ENCODE measurements at regions not wholly inside any gene's neighbourhood (a gene's known extent, or its start where the extent isn't known, plus 50 kb on each side); places are given as distances from the start of the nearest gene placed in this dataset.

DNA sequence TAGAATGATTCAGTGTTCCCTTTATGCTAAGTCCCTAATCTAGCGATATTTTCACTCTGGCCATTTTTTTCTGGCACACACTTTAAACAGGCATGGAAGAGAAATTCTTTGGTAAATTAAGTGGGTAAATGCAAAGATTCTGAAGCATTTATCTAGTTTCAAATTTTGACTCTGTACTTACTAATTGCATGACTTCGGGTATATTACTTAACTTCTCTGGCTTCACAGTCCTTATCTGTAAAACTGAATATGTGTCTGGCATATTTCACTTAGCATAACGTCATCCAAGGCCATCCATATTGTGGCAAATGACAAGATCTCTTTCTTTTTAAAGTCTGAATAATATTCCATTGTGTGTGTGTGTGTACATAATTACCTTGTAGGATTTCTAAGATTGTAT is 114.5 kb downstream of the MBL2 start:
- no peaks in the 10 kb centered on the region for H3K27me3 ChIP-seq (ENCODE audit: control insufficient read depth in 3 of 3, insufficient read depth in 3 of 3, low read length in 2 of 3)
- H3K4me1 ChIP-seq (ENCODE audit: control insufficient read depth in 5 of 5, insufficient read depth in 5 of 5, low read length in 5 of 5) = peaks cover 0 to 9% (median under 1%) of the 10 kb centered on the region in 5 donors
- H3K9me3 ChIP-seq (ENCODE audit: control insufficient read depth in 4 of 4, insufficient read depth in 3 of 4, low read length in 3 of 4) = no peaks in the 10 kb centered on the region
- DNase-seq (no peak), ATAC-seq (ENCODE audit: insufficient read depth, low FRiP score) (no peak)
- TF ChIP-seq, protein P1, sequence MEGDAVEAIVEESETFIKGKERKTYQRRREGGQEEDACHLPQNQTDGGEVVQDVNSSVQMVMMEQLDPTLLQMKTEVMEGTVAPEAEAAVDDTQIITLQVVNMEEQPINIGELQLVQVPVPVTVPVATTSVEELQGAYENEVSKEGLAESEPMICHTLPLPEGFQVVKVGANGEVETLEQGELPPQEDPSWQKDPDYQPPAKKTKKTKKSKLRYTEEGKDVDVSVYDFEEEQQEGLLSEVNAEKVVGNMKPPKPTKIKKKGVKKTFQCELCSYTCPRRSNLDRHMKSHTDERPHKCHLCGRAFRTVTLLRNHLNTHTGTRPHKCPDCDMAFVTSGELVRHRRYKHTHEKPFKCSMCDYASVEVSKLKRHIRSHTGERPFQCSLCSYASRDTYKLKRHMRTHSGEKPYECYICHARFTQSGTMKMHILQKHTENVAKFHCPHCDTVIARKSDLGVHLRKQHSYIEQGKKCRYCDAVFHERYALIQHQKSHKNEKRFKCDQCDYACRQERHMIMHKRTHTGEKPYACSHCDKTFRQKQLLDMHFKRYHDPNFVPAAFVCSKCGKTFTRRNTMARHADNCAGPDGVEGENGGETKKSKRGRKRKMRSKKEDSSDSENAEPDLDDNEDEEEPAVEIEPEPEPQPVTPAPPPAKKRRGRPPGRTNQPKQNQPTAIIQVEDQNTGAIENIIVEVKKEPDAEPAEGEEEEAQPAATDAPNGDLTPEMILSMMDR (IDR thresholded peaks at IDR 0.05; ENCODE audit: control extremely low read depth, extremely low read depth) = no peak
- WGBS, 2 donors = 76 to 85% methylated on average over 3 of the region's 3 CpGs
- no peak overlapping the region for H3K4me3 ChIP-seq
- H3K27ac ChIP-seq (ENCODE audit: low read depth in 1 of 2, low read length in 1 of 2) = no peak overlapping the region
- H3K9ac ChIP-seq (ENCODE audit: insufficient read depth in 1 of 2, low read length in 2 of 2) = no peak overlapping the region
- H3K36me3 ChIP-seq (ENCODE audit: control insufficient read depth in 4 of 4, insufficient read depth in 4 of 4, low read length in 4 of 4) = no peaks in the 10 kb centered on the region

DNA sequence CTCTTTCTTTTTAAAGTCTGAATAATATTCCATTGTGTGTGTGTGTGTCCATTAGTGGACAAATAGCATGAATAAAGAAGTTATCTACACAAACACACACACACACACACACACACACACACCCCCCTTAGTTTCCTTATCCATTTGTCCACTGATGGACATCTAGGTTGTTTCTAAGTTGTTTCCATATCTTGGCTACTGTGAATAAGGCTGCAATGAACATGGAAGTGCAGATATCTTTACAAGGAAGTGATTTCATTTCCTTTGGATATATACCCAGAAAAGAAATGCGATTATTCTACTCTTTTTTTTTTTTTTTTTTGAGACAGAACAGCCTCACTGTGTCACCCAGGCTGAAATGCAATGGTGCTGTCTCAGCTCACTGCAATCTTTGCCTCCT is 113.5 kb downstream of the MBL2 start:
- DNase-seq (no peak), ATAC-seq (ENCODE audit: insufficient read depth, low FRiP score) (no peak)
- H3K36me3 ChIP-seq (ENCODE audit: control insufficient read depth in 4 of 4, insufficient read depth in 4 of 4, low read length in 4 of 4) = no peaks in the 10 kb centered on the region
- no peaks in the 10 kb centered on the region for H3K9me3 ChIP-seq (ENCODE audit: control insufficient read depth in 4 of 4, insufficient read depth in 3 of 4, low read length in 3 of 4)
- H3K27me3 ChIP-seq (ENCODE audit: control insufficient read depth in 3 of 3, insufficient read depth in 3 of 3, low read length in 2 of 3) = no peaks in the 10 kb centered on the region
- no peak overlapping the region for H3K27ac ChIP-seq (ENCODE audit: low read depth in 1 of 2, low read length in 1 of 2)
- H3K4me3 ChIP-seq = no peak overlapping the region
- H3K9ac ChIP-seq (ENCODE audit: insufficient read depth in 1 of 2, low read length in 2 of 2) = no peak overlapping the region
- peaks cover 0 to 3% (median 0%) of the 10 kb centered on the region in 5 donors for H3K4me1 ChIP-seq (ENCODE audit: control insufficient read depth in 5 of 5, insufficient read depth in 5 of 5, low read length in 5 of 5)
- WGBS, 2 donors = 26 to 37% methylated on average over 1 of the region's 1 CpG
- TF ChIP-seq, protein P1 (IDR thresholded peaks at IDR 0.05; ENCODE audit: control extremely low read depth, extremely low read depth) = no peak

DNA sequence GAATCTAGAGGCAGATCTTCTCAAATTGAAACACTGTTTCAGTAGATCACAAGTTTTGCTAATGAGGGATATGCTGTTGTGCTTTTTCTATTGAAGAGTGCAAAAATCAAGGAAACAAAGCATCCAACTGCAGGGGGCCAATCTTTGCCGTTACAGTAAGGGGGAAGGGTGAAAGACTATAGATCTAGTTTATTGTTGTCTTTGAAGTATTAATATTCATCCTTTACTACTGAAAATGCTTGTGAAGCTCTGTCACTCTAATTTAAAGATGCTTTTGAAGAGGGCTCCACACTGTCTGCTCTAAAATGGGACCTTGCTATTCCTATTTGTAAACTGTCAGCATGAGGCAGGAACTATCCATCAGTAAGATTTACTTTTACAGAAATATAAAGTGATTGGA is 110.3 kb downstream of the MBL2 start:
- H3K4me1 ChIP-seq (ENCODE audit: control insufficient read depth in 5 of 5, insufficient read depth in 5 of 5, low read length in 5 of 5) = no peaks in the 10 kb centered on the region
- TF ChIP-seq, protein P1 (IDR thresholded peaks at IDR 0.05; ENCODE audit: control extremely low read depth, extremely low read depth) = no peak
- no peak overlapping the region for H3K4me3 ChIP-seq
- H3K36me3 ChIP-seq (ENCODE audit: control insufficient read depth in 4 of 4, insufficient read depth in 4 of 4, low read length in 4 of 4) = no peaks in the 10 kb centered on the region
- DNase-seq (no peak), ATAC-seq (ENCODE audit: insufficient read depth, low FRiP score) (no peak)
- no peak overlapping the region for H3K27ac ChIP-seq (ENCODE audit: low read depth in 1 of 2, low read length in 1 of 2)
- no peaks in the 10 kb centered on the region for H3K27me3 ChIP-seq (ENCODE audit: control insufficient read depth in 3 of 3, insufficient read depth in 3 of 3, low read length in 2 of 3)
- H3K9ac ChIP-seq (ENCODE audit: insufficient read depth in 1 of 2, low read length in 2 of 2) = no peak overlapping the region
- WGBS, 2 donors = 55 to 61% methylated on average over 1 of the region's 1 CpG
- H3K9me3 ChIP-seq (ENCODE audit: control insufficient read depth in 4 of 4, insufficient read depth in 3 of 4, low read length in 3 of 4) = peaks cover 0 to 6% (median 2%) of the 10 kb centered on the region in 4 donors

DNA sequence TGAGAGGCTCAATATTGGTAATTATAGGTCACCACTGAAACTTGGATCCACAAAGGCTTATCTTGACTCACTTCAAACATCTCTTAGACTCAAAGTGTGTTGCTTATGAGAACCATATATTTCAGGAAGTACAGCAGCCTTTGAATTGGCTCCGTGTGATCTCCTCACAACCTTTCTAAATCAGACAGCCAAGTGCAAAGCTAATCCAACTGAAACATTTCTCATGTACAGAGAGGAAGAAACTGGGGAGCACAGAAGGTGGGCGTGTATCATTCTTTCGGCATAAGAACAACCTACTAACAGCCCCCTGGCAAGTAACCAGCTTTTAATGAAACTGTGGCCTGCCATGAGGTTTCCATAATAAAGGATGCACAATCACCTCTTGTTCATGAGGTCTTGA is 109.4 kb downstream of the MBL2 start:
- Histone ChIP-seq H3K27me3 (ENCODE audit: control insufficient read depth in 3 of 3, insufficient read depth in 3 of 3, low read length in 2 of 3) (no peaks in the 10 kb centered on the region), H3K9ac (ENCODE audit: insufficient read depth in 1 of 2, low read length in 2 of 2) (no peak overlapping the region), H3K4me1 (ENCODE audit: control insufficient read depth in 5 of 5, insufficient read depth in 5 of 5, low read length in 5 of 5) (no peaks in the 10 kb centered on the region), H3K9me3 (ENCODE audit: control insufficient read depth in 4 of 4, insufficient read depth in 3 of 4, low read length in 3 of 4) (peaks cover 0 to 7% (median 3%) of the 10 kb centered on the region in 4 donors), H3K27ac (ENCODE audit: low read depth in 1 of 2, low read length in 1 of 2) (no peak overlapping the region), H3K4me3 (no peak overlapping the region), H3K36me3 (ENCODE audit: control insufficient read depth in 4 of 4, insufficient read depth in 4 of 4, low read length in 4 of 4) (no peaks in the 10 kb centered on the region)
- DNase-seq (no peak), ATAC-seq (ENCODE audit: insufficient read depth, low FRiP score) (no peak)
- TF ChIP-seq, protein P1 (IDR thresholded peaks at IDR 0.05; ENCODE audit: control extremely low read depth, extremely low read depth) = no peak
- 82 to 86% methylated on average over 3 of the region's 3 CpGs for WGBS, 2 donors

Measured in lung (tissue), 11 donors.